Loucy (cell line): ENCODE measurements at regions not wholly inside any gene's neighbourhood (a gene's known extent, or its start where the extent isn't known, plus 50 kb on each side); places are given as distances from the start of the nearest gene placed in this dataset.

Experiments
- H2AFZ ChIP-seq: fragments of 200-600 bp; sonication (generic); 2 replicates; pipeline ENCODE4 v1.6.0; 2016; ENCODE audit warnings: antibody characterized with exemption, mild to moderate bottlenecking, low read length, moderate library complexity
- H3F3A ChIP-seq: fragments of 200-600 bp; 2 replicates; pipeline ENCODE4 v1.6.0; 2016; ENCODE audit warnings: antibody characterized with exemption, low read depth, mild to moderate bottlenecking
- H3K27me3 ChIP-seq: fragments of 200-600 bp; sonication (generic); 2 replicates; pipeline ENCODE4 v1.6.1; 2014; ENCODE audit warnings: low read length, mild to moderate bottlenecking; ENCODE audit not compliant: insufficient read depth, poor library complexity, severe bottlenecking
- H3K36me3 ChIP-seq: fragments of 200-600 bp; sonication (generic); 2 replicates; pipeline ENCODE4 v1.6.1; 2016; ENCODE audit warnings: low read length; ENCODE audit not compliant: insufficient read depth
- H3K4me1 ChIP-seq: fragments of 200-600 bp; sonication (generic); 2 replicates; pipeline ENCODE4 v1.5.1; 2014; ENCODE audit warnings: low read length, mild to moderate bottlenecking; ENCODE audit not compliant: insufficient read depth, poor library complexity, severe bottlenecking
- H3K4me2 ChIP-seq: fragments of 200-600 bp; sonication (generic); 2 replicates; pipeline ENCODE4 v1.6.0; 2014; ENCODE audit warnings: antibody characterized with exemption, low read length, low read depth, mild to moderate bottlenecking; ENCODE audit not compliant: poor library complexity, severe bottlenecking
- H3K4me3 ChIP-seq: fragments of 200-600 bp; sonication (generic); 2 replicates; pipeline ENCODE4 v1.5.1; 2014; ENCODE audit warnings: low read length, mild to moderate bottlenecking, mixed read lengths; ENCODE audit not compliant: poor library complexity, severe bottlenecking
- H3K79me2 ChIP-seq: fragments of 200-600 bp; sonication (generic); 2 replicates; pipeline ENCODE4 v1.6.1; 2014; ENCODE audit warnings: low read length; ENCODE audit not compliant: insufficient read depth
- H3K9ac ChIP-seq: fragments of 200-600 bp; sonication (generic); 2 replicates; pipeline ENCODE4 v1.6.0; 2014; ENCODE audit warnings: mild to moderate bottlenecking, low read depth, low read length, moderate library complexity; ENCODE audit not compliant: poor library complexity, severe bottlenecking
- H3K9me2 ChIP-seq: fragments of 200-600 bp; sonication (generic); replicated peaks from 2 replicates; pipeline ENCODE4 v1.6.1; 2016; ENCODE audit warnings: low read depth, low read length, mixed read lengths
- H3K9me3 ChIP-seq: fragments of 200-600 bp; sonication (generic); 2 replicates; pipeline ENCODE4 v1.6.1; 2014; ENCODE audit warnings: mild to moderate bottlenecking, antibody characterized with exemption, low read length, low read depth; ENCODE audit not compliant: insufficient read depth
- H4K20me1 ChIP-seq: fragments of 200-600 bp; sonication (generic); 2 replicates; pipeline ENCODE4 v1.6.0; 2014; ENCODE audit warnings: antibody characterized with exemption, low read length, mild to moderate bottlenecking; ENCODE audit not compliant: insufficient read depth, poor library complexity, severe bottlenecking
- CTCF ChIP-seq: fragments of 200-600 bp; sonication (generic); conservative IDR thresholded peaks from 2 replicates; pipeline ENCODE4 v1.5.1; 2014; ENCODE audit warnings: mild to moderate bottlenecking, antibody characterized with exemption, low read length
- EZH2phosphoT487 ChIP-seq: fragments of 200-600 bp; IDR thresholded peaks from 2 replicates; pipeline ENCODE4 v1.6.1; 2018; ENCODE audit warnings: antibody characterized with exemption, mild to moderate bottlenecking, moderate library complexity, borderline replicate concordance

- Histone ChIP-seq H3K4me3 (no peak overlapping the region), H3K9ac (no peak overlapping the region), H3K79me2 (no peaks in the 10 kb centered on the region), H3K27me3 (no peaks in the 10 kb centered on the region), H2AFZ (no peak overlapping the region), H4K20me1 (no peaks in the 10 kb centered on the region), H3K36me3 (no peaks in the 10 kb centered on the region), H3K4me1 (peaks cover 8% of the 10 kb centered on the region), H3K9me3 (peaks cover 3% of the 10 kb centered on the region; the same call in 1 of the 2 replicates), H3K4me2 (no peak overlapping the region), H3K9me2 (no peaks in the 10 kb centered on the region), H3F3A (no peaks in the 10 kb centered on the region)
- TF ChIP-seq CTCF (no peak), EZH2phosphoT487 (no peak)
Measured at GRCh38 chr5:111639912-111640311, 117.1 kb downstream of the NREP start.

- peaks cover 3% of the 10 kb centered on the region; the same call in 1 of the 2 replicates for H3K9me3 ChIP-seq
- no peaks in the 10 kb centered on the region for H3K36me3 ChIP-seq
- no peak overlapping the region for H3K4me2 ChIP-seq
- H3K9me2 ChIP-seq: no peaks in the 10 kb centered on the region
- H3K27me3 ChIP-seq: no peaks in the 10 kb centered on the region
- no peaks in the 10 kb centered on the region for H3K4me1 ChIP-seq
- no peaks in the 10 kb centered on the region for H3K79me2 ChIP-seq
- no peak overlapping the region for H3K9ac ChIP-seq
- no peak overlapping the region for H2AFZ ChIP-seq
- no peak for TF ChIP-seq EZH2phosphoT487
- no peak for TF ChIP-seq CTCF
- H4K20me1 ChIP-seq: no peaks in the 10 kb centered on the region
- no peaks in the 10 kb centered on the region for H3F3A ChIP-seq
- H3K4me3 ChIP-seq: no peak overlapping the region
Measured at GRCh38 chr5:111636736-111637135, 120.3 kb downstream of the NREP start.

GRCh38 chr5:111635916-111636570 lies 121.0 kb downstream of the NREP start:
- Histone ChIP-seq H3F3A (no peaks in the 10 kb centered on the region), H3K9me3 (peaks cover 3% of the 10 kb centered on the region; the same call in 1 of the 2 replicates), H4K20me1 (no peaks in the 10 kb centered on the region), H3K4me2 (no peak overlapping the region), H3K79me2 (no peaks in the 10 kb centered on the region), H2AFZ (no peak overlapping the region), H3K9me2 (no peaks in the 10 kb centered on the region), H3K4me3 (no peak overlapping the region), H3K27me3 (no peaks in the 10 kb centered on the region), H3K9ac (no peak overlapping the region), H3K4me1 (no peaks in the 10 kb centered on the region), H3K36me3 (no peaks in the 10 kb centered on the region)
- no peak for TF ChIP-seq CTCF
- no peak for TF ChIP-seq EZH2phosphoT487
